Activated CD4-positive, CD25-positive, alpha-beta regulatory T cell treated with anti-CD3 and anti-CD28 coated beads, Interleukin-2, amount 50 U/mL, for 24 hours (primary cell): ENCODE measurements at regions not wholly inside any gene's neighbourhood (a gene's known extent, or its start where the extent isn't known, plus 50 kb on each side); places are given as distances from the start of the nearest gene placed in this dataset.

Experiments used
- ATAC-seq, 2 donors: fragments of 150-1000 bp; cut with Tn5 transposase; one replicate each; pipeline ENCODE4 v1.10.0; 2021; ENCODE audit warnings: mild to moderate bottlenecking in 1 of 2, moderate library complexity in 1 of 2

DNA sequence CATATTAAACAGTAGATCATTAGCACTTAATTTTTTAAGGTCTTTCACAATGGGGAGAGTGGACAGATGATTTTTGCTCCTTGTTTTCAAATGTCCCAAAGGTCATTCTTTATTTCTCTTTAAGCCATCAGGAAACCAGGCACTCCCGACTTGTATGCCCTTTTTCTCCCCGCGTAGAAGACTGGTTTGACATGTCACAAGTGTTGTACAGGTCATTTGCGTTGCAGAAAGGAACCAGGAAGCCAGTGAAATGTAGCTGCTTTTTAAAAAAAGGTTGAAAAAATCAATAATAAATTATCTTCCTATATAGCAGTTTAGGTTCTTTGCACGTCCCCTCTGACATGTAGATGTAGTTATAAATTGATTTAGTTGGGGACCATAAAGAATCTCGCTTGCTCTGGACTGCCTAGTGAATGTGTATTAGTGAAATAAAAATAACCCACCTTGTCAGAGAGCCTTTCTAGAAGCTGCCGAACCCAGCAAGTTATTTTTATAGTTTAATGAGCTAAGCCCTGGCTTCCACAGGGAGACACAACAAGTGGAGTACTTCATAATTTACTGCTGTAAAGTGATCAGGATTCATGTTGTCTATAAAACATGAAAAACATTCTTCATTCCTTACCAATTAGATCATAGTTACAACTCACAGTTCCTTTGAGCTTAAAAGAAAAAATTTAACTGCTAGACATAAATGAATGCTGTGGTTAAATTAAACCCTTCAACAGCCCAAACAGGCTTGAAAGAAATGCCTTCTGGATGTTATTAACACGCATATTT lies 404.6 kb downstream of the CSNK1G3 start:
- no peak for ATAC-seq

GRCh38 chr5:123914333-123914732 lies 402.4 kb downstream of the CSNK1G3 start:
- no peak for ATAC-seq

DNA sequence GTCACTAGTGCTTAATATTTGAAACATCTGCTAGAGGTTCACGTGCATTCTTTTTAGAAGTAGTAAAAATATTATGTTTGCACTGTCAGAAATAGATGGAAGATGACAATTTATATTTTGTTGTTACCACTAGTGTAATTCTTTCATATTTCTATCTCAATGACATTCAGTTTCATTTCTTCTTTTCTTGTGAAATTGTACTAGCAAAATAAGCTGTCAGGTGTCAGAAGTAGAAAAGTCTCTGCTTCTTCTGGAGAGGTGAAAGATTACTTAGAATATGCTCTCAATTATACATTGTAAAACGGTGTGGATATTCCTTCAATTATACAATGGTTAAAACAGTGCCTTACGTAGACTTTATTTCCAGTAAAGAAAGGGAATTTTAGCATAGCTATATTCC lies 395.4 kb downstream of the CSNK1G3 start:
- no peak for ATAC-seq

DNA sequence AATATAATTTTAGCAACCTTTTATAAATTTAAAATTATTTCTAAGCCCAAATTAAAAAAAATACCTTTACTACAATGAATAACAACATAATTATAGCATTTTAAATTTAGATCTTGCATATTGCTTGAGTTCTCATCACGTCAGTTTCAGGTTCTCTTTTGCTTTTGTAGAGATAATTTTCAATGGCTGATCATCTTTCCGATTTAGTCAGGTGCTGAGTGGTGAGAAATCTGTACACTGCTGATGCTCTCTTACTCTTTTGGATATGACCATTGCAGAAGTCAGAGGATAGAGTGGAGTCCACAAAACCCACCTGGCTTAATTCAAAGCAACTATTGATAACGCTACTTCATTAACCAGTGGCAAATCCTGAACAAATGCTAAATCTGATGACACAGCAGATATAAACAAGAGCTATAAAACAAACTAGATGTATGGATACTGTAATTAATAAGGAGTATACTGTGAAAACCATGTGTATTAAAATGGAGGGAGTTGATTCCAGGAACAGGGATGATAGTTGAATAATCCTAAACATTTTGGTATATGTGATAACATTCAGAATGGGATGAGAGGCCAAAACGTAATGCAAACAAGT lies 394.8 kb downstream of the CSNK1G3 start:
- no peak for ATAC-seq

DNA sequence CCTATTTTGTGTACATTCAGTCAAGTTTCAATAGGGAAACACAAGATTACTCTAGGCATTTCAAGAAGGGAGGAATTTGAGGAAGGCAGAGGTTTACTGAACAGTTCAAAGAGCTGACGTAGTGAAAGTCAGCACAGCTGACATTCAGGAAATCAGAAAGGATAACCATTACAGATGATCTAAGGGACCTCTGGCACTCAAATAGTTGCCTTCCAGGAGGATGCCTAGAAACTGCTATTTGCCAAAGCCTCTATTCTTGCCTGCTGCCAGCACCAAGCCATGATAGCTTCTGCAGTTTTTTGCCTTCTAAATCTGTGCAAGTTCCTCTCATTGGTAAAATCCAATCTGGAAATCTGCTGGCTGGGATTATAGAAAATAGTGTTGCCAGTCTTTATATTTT lies 373.1 kb downstream of the CSNK1G3 start:
- ATAC-seq, result no peak

DNA sequence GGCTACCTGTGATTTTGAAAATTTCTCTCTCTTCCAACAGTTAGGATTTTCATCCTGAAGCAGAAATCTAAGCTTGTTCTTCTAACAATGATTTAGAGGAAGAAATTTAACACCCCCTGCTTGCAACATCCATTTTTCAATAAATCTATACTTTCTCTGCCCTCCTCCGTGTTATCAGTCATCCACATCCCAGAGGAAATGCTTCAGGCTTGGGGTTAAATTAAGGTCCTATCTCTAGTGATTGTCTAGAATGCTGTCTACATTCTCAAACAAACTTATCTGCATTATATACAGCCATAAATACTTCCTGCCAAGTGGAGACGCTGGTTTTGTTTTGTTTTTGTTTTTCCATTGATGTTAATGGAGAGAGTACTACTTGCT lies 371.0 kb downstream of the CSNK1G3 start:
- no peak for ATAC-seq

GRCh38 chr5:123882319-123882964 lies 370.5 kb downstream of the CSNK1G3 start:
- no peak for ATAC-seq

DNA sequence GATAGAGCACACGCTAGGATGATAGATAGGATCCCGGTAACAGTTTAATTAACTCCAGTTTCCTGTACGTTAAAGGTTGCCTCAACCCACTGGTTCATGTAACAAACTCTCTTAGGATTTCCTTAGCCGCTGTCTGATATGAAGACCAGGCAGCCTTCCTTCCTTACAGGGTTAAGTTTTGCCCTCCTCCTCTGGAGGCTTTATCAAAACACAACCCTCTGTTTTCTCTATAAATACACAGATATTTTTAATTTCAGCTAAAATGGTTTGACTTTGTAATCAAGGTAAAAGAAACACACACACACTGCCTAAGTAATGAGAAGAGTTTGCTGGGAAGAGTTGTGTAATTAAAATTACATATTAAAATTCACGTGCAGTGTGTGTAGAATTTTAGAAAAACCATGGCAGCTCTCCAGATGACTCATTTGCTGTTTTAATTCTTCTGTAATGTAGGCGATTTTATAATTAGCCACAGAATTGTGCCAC lies 369.8 kb downstream of the CSNK1G3 start:
- no peak for ATAC-seq

DNA sequence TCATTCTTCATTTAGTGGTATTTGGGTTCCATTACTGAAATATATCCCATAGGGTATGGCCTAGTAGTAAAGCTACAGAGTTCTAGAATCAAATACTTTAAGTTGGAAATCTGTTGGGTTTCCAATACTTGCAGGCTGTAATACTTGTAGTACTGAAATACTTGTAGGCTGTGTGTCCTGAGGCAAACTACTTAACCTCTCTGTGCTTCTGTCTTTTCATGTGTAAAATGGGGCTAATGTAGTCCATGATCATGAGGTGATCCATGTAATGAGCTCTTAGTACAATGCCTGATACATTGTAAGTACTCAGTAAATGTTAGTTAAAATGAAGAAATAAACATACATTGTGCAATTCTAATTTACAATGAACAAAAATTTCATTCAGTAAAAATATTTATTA lies 368.9 kb downstream of the CSNK1G3 start:
- no peak for ATAC-seq

- no peak for ATAC-seq
These were observed 367.1 kb downstream of the CSNK1G3 start for GRCh38 chr5:123879071-123879470.

DNA sequence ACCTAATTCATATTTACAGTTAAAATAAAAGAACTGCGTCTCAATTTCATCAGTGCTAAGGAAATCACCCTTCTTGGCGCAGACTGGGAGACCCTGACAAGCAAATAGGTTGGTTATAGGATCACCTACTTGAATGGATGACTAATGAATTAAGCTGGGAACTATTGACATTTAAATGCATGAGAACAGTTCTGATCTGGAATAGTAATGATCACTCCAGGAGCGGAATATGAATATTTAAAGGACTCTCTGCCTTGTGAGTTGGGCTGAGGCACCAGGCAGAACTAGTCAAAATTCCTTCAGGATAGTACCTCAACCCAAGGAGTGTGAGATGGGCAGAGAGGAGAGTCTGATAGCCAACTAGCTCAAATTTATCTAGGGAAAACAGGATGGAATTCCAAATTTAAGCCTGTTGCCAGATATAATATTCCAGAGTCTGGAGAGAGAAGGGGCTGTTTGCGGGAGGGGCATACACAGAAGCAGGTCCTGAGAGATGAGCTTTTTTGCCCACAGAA lies 364.4 kb downstream of the CSNK1G3 start:
- no peak for ATAC-seq

DNA sequence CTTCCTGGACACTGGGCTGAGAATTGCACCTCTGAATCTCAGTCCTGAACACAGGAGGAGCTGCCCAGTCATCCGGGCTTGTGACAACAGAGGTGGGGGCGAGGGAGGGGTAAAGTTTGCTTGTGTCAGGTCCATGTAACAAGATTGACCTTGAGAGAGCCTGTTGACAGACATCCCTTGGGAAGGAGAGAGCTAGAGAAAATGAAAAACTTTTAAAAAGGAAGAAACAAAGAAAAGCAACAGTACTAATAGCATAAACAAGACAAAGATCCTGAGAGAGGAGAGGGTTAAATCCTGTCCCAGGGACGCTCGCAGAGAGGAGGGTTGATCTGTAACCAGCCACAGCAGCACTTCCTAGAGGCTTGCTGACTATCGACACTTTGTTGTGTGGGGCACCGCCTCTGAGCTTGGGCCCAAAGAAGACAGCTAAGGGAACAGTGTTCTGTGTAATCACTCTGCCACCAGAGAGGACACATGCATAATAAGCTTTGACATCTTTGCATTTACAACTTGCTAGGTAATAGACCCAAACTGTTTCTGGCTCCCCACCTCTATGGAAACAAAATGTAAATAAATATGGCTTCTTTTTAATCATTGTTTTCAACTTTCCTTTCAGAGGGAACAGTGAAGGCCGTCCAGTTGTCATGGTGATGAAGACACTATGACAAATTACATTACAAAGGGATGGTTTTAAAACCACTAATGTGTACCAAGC lies 363.7 kb downstream of the CSNK1G3 start:
- no peak for ATAC-seq

- ATAC-seq, result no peak
These were observed 362.7 kb downstream of the CSNK1G3 start for GRCh38 chr5:123874600-123875201.

GRCh38 chr5:123873846-123874245 lies 361.9 kb downstream of the CSNK1G3 start:
- no peak for ATAC-seq

DNA sequence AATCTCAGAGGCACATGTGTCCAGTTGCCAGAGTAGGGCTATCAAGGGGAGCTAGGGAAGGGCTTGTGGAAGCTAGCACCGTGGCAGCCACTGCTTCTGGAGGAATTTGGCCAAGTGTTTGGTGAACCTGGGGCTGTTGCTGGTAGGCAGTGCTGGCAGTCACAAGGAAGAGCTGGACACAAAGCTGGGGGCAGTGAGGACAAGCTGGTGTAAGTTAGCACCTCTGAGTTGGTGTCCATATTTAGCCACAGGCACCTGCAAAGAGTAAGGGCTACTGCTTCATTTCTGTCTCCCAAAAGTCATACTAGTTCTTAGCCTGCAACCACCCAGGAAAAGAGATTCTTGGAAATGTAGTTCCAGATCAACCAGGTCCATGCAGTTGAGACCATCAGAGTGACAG lies 359.4 kb downstream of the CSNK1G3 start:
- no peak for ATAC-seq

DNA sequence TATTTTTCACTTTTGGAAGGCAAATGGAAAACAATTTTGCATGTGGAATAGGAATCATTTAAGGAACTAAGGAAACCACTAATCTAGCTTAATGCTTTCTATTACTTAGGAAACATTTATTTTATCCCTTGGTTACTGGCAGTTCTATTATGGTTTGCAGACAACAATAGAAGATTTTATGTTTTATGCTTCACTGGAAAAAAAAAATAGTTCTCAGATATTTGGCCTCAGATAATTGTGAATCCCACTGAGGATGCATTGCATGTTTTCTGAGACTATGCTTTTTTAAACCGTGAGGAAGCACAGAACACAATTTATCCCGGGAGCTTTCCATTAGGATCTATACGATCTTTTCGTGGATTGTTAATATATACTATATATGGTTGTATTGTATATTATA lies 356.9 kb downstream of the CSNK1G3 start:
- ATAC-seq, result no peak

DNA sequence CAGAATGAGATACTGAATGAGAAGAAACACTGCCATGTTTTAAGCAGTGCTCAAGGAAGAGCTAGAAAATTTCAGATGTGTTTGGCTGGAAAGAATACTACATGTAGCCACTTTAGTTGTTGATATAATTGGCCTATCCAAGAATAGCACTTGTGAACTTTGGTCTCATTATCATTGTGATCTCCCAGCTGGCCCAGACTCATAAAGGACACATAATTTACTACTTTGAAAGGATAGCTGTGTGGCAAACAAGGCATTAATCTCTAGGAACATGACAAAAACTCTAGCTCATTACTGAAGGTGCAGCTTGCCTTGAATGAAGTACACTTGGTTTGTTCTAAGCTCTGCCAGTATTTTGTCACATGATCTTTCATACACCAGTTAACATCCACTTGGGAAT lies 356.3 kb downstream of the CSNK1G3 start:
- no peak for ATAC-seq

- no peak for ATAC-seq
These were observed 353.7 kb downstream of the CSNK1G3 start for GRCh38 chr5:123865641-123866040.

DNA sequence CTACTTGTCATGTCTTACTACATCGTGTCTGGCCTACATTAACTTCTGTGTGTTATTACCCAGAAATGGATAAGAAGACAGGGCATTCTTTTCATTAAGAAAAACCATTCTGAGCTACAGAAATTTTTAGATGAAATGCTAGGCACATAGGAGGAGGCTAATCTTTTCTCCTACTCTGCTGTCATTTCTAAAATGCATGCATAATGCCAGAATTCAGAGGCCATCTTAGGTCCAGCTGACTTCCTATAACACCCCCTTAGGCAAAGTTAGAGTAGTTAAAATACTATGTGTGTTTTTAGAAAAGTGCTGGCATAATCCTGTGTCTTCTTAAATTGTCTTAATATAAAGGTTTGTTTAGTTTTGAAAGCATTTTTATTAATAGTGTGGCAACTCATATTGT lies 352.6 kb downstream of the CSNK1G3 start:
- no peak for ATAC-seq

- no peak for ATAC-seq
These were observed 347.0 kb downstream of the CSNK1G3 start for GRCh38 chr5:123858938-123859337.

DNA sequence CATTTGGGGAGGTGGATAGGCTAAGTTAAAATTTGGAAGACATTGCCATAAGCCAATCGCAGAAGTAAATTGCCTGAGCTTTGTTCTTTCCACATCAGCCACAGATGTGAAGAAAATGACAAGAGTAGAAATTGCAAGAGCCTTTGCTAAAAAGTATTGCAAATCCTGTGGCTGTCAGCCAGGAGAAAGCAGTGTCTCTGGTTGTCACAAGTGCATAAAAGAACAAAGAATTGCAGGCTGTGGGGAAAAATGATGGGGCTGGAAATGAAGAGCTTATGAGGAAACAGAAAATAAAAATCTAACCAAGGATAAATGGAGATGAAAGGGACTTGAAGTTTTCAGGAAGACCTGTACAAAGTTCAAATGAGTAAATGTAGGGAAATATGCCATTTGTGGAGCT lies 344.8 kb downstream of the CSNK1G3 start:
- ATAC-seq, result no peak

DNA sequence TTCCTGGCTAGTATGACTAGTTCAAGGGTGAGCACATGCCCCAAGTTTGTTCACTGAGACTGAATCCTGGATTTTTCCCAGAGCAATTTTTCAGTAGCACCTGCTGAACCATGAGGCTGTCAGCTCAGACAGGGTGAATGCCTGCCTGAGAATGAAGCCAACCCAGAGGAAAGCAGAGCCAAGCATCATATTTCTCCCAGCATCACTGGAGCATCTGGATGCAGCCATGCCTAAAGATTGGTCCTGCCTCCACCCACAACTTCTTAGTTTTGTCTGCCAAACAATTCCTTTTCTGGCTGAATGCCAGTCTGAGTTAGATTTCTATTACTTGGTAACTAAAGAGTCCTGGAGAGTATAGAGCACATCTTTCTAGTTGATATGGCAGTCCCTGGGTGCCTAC lies 343.6 kb downstream of the CSNK1G3 start:
- no peak for ATAC-seq
